CD4-positive, alpha-beta T cell treated with Interleukin-6 at 100 ng/mL for 8 hours (primary cell): ENCODE measurements at regions not wholly inside any gene's neighbourhood (a gene's known extent, or its start where the extent isn't known, plus 50 kb on each side); places are given as distances from the start of the nearest gene placed in this dataset.
"Not testable (repeated sequence)": the region's sequence is repeated elsewhere in the genome, so short reads cannot be mapped to it uniquely, and the experiment has no call there.

Experiments used
- DNase-seq: peaks from one replicate; pipeline ENCODE4 v3.0.0-alpha.2; 2020; ENCODE audit warnings: mixed read lengths, low spot score

DNA sequence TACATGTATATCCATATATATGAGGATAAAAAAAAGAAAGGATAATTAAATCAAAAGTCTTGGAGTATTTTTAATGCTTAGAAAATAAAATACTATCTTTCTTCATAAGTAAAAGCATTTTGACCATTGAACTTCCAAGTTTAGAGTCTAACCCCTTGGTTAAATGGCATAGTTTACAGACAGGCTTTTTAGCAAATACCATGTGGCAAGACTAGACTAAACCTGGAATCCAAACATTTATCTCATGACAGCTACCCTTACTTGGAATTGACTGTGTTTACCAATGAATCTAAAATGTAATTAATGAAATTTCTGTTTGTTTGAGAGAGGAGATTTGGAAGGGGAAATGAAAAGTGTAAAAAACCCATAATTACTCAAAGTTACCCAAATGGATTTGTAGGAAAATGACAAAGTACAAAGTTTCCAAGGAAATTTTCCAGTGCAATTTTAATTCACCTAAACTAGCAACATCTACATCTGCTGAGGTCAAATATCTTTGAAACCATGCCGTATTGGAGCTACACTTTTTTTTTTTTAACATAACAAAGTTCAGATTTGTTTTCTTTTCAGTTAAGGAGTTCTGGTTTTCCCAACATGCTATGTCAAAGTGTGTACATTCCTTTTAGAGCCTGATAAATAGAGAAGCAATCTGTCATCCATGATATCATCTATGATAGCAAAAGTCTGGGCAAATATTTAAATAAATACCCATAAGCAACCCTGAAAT, 272.1 kb upstream of the DAB2 start:
- DNase-seq: no peak

DNA sequence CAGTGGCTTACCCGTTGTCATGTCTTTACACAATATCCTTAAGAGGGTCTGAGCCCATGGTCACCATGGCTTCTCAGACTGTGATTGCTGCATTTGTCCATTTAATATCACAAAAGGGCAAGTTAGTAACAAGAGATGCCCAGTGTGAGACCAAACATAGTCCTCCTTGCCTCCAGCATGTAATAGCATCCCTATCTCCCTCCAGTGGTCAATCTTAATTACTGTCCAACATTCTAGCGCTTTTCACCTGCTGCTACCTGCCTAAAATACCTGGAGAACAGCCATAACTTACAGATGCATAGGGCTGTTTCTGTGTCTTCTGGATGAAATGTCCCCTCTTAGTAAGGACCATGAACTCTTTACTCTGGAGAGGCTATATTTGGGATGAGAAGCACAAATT, 267.2 kb upstream of the DAB2 start:
- no peak for DNase-seq

- no peak for DNase-seq
These were observed 266.4 kb upstream of the DAB2 start for GRCh38 chr5:39691136-39691535.

DNA sequence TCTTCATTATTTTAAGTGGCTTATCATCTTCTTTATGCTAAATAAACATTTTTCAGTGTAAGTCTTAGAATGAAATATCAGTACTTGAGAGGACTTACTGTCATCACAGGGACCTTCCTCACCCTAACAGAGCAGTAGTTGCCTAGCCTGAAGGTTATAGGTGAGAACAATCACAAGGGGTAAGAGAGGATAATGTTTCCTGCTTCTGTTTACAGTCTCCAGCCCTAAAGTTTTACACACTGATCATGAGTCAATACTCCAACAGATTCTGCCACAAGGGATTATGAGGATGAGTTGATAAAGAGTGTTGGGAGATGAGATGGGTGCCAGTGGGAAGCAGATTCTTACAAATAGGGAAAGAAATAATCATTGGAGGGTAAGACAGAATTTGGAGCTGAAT, 265.1 kb upstream of the DAB2 start:
- DNase-seq: no peak

- DNase-seq: not testable (repeated sequence)
These were observed 263.1 kb upstream of the DAB2 start for GRCh38 chr5:39687924-39688323.

GRCh38 chr5:39680213-39680612, 255.4 kb upstream of the DAB2 start:
- no peak for DNase-seq

- no peak for DNase-seq
These were observed 253.8 kb upstream of the DAB2 start for GRCh38 chr5:39678534-39678933.

- DNase-seq: no peak
These were observed 250.9 kb upstream of the DAB2 start for GRCh38 chr5:39675676-39676075.

DNA sequence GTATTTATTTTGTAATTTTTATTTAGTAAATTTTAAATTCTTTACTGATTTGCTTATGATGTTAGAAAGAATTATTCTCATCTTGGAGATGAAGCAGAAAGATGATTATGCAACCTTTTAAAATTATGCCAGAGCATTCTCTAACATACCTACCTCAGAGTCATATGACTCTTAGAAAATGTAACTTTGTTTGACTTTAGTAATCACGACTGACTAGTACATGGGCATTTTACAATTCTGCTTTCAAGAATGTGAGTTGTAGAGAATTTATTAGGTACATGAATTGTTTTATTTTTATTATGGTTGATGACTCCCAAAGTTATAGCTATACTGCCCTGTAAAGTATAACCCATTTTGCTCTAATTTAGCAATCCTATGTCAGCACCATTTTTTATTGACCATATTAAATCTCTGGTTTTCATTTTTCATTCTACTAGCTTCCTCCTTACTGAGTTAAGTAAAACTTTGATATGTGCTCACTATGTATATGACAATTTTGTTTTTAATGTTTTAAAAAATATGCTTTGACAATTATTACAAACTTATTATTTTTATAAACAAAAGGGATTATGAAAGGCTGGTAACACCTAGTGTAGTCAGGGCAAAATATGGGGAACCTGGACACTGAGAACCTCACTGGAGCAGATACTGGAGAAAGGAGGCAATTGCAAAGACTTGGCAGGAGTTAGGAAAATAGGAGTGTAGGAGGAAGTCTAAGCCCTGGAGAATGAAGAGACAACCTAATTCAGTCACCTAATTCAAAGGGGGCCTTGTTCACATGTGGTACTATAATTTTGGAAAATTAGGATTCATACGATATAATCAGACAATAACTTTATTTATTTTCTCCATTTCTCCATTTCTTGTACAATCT, 249.7 kb upstream of the DAB2 start:
- DNase-seq: no peak

- no peak for DNase-seq
These were observed 246.8 kb upstream of the DAB2 start for GRCh38 chr5:39671561-39671961.

DNA sequence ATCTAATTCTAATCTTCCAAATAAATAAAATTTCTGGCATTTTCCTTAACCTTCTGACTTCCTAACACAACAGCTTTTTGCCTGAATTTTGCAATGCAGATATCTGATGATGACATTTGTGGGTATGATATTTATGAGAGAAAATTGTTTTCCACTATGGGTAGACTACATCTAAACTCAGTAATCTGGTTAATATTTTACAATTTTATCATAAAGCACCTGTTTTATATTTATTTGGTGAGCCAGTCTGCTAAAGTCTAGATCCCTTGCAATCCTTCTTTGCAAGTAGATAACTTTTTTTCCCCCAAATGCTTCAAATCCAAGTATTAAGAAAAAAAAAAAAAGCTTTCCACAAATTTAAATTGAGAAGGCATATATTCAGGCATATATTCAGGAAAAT, 246.2 kb upstream of the DAB2 start:
- DNase-seq: no peak

- no peak for DNase-seq
These were observed 245.6 kb upstream of the DAB2 start for GRCh38 chr5:39670391-39670790.

DNA sequence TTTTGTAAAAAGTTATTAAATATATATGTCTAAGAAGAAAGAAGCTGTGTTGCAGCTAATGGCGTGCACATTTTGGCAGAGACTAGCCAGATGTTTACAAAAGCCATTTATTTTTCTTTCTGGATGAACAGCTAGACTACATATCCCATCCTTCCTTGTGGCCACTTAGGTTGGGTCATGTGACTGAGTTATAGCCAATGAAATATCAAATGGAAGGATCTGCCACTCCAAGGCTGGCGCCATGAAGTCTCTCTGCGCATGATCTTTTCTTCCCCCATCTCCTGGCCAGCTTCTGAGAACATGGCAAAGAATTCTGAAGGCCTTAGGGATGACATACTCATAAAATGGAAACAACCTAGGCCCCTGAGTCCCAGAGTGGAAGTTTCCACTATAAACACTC, 244.2 kb upstream of the DAB2 start:
- no peak for DNase-seq

DNA sequence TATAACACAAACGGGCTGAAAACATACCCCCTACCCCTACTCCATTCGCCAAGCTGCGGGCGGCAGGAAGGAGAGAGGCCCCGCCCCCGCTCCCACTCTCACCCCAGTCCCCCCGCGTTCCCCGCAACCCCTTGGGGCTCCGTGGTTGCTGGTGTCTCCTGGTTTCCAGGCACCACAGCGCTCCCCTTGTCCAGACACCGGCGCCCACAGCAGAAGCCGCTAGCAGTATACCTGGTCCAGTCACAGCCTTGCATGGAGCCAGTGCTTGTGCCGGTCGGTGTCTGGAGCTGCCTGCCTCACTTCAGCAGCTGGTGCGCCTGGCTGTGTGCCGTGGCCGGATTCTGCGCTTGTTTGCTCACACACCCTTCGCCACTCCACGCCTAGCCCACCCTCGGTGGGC, 240.5 kb upstream of the DAB2 start:
- DNase-seq: no peak

GRCh38 chr5:39662945-39663344, 238.2 kb upstream of the DAB2 start:
- no peak for DNase-seq

DNA sequence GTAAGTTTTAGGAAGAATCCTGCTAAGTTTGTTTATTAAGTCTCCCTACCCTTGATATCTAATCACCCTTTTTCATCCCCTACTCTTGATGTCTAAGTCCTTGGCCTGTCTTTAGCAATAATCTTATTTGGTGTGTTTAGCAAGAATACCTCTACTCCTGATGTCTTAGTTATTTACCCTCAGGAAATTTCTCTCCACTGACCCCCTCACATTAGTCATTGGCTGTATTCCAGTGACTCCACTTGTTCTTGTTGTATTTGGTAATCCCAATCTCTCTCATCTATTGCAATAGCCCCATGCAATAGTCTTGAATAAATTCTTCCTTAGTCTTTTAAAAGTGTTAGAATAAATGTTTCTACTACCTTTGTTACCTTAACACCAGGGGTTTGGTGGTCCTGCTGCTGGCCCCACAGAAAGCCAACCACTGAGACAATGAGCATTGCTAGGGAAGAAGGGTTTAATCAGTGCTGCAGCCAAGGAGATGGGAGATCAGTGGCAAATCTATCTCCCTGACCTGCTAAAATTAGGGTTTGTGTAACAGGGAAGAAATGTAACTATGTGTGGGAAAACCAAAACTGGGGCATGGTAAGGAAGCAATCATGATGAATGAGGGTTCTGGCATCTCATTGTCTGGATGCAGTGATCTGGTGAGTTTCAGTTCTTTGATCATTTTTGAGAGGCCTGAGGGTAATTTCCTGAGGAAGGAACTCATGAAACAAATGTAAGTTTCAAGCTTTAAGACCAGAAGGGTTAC, 236.4 kb upstream of the DAB2 start:
- DNase-seq: no peak

GRCh38 chr5:39660020-39660419, 235.2 kb upstream of the DAB2 start:
- no peak for DNase-seq

- DNase-seq: no peak
These were observed 234.1 kb upstream of the DAB2 start for GRCh38 chr5:39658866-39659265.

GRCh38 chr5:39657943-39658342, 233.2 kb upstream of the DAB2 start:
- no peak for DNase-seq

- no peak for DNase-seq
These were observed 231.8 kb upstream of the DAB2 start for GRCh38 chr5:39656600-39656999.

GRCh38 chr5:39654715-39655114, 229.9 kb upstream of the DAB2 start:
- no peak for DNase-seq

GRCh38 chr5:39652481-39652880, 227.7 kb upstream of the DAB2 start:
- not testable (repeated sequence) for DNase-seq

- no peak for DNase-seq
These were observed 227.3 kb upstream of the DAB2 start for GRCh38 chr5:39652036-39652435.
